Fibroblast of villous mesenchyme (primary cell): ENCODE measurements at regions not wholly inside any gene's neighbourhood (a gene's known extent, or its start where the extent isn't known, plus 50 kb on each side); places are given as distances from the start of the nearest gene placed in this dataset.

ENCODE experiments used
- DNase-seq: peaks from one replicate; pipeline ENCODE4 v3.0.0-alpha.2; 2010; ENCODE audit warnings: low read depth
- H3K4me3 ChIP-seq: 2 replicates; pipeline ENCODE4 v1.5.1; 2011; ENCODE audit warnings: low read depth, mild to moderate bottlenecking, low read length
- TF ChIP-seq, protein P1 (sequence below): IDR thresholded peaks from 2 replicates; pipeline ENCODE4 v1.5.1; 2012; ENCODE audit warnings: low read depth, mild to moderate bottlenecking, low read length; ENCODE audit not compliant: insufficient read depth

DNA sequence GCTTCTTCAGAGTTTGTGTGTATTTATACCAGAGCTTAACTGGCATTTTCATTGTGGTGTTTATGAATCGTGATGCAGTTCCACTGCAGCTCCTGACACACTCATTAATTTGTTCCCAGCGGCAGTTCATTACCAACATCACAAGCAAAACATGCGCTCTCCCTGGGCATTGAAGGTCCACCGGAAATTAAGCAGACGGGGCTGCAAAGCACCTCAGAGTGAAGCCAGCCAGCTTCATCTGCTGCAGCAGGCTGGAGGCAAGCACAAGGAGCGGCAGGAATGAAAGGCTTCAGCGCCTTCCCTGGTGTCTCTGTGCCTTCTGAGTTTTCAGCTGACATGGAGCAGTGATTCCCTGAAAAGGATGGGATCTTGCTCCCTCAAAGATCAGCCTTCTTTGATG is 246.0 kb upstream of the SPTLC3 start:
- TF ChIP-seq, protein P1, sequence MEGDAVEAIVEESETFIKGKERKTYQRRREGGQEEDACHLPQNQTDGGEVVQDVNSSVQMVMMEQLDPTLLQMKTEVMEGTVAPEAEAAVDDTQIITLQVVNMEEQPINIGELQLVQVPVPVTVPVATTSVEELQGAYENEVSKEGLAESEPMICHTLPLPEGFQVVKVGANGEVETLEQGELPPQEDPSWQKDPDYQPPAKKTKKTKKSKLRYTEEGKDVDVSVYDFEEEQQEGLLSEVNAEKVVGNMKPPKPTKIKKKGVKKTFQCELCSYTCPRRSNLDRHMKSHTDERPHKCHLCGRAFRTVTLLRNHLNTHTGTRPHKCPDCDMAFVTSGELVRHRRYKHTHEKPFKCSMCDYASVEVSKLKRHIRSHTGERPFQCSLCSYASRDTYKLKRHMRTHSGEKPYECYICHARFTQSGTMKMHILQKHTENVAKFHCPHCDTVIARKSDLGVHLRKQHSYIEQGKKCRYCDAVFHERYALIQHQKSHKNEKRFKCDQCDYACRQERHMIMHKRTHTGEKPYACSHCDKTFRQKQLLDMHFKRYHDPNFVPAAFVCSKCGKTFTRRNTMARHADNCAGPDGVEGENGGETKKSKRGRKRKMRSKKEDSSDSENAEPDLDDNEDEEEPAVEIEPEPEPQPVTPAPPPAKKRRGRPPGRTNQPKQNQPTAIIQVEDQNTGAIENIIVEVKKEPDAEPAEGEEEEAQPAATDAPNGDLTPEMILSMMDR: no peak
- DNase-seq: no peak
- H3K4me3 ChIP-seq: no peak overlapping the region

- H3K4me3 ChIP-seq: no peak overlapping the region
- no peak for DNase-seq
- TF ChIP-seq, protein P1: no peak
Measured at GRCh38 chr20:12763406-12763805, 245.4 kb upstream of the SPTLC3 start.

GRCh38 chr20:12764053-12764452 is 244.7 kb upstream of the SPTLC3 start:
- TF ChIP-seq, protein P1: no peak
- no peak for DNase-seq
- no peak overlapping the region for H3K4me3 ChIP-seq

DNA sequence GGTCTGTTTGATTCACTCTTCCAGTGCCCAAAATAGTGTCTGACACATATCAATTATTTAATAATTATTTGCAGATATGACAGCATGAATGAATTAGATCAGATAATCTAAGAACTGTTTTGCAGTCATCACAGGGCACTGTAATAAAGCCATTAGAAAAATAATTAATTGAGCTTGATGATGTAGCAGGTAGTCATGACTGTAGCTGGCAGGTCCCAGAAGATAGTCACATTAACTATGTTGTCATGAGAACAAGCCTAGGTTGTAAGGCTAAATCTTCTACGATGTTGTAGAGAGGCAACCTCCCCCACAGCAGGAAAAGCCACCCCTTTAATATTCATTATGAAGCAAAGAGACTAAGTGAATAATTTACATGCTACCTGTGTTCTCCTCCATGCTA is 243.9 kb upstream of the SPTLC3 start:
- no peak for DNase-seq
- TF ChIP-seq, protein P1: no peak
- no peak overlapping the region for H3K4me3 ChIP-seq

- TF ChIP-seq, protein P1: no peak
- DNase-seq: no peak
- no peak overlapping the region for H3K4me3 ChIP-seq
Measured at GRCh38 chr20:12773936-12774335, 234.8 kb upstream of the SPTLC3 start.

DNA sequence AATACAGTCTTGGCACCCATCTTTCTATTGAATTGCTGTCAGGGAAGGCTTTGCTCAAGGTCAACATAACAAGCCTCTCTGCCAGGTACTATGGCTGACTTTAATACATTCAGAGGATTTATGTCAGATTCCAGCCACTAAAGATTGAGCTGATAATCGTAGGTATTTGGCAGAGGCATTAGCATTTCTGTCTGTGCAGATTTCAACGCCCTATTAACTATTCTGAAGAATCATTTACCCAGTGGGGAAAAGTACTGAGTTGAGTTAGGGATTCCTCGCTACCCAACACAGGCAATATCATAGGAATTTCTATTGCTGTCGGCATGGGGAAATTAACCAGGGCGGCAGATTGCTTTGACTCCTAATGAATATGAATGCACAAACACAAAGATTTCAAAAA is 233.7 kb upstream of the SPTLC3 start:
- TF ChIP-seq, protein P1: no peak
- no peak for DNase-seq

GRCh38 chr20:12777016-12777415 is 231.8 kb upstream of the SPTLC3 start:
- TF ChIP-seq, protein P1: no peak
- DNase-seq: no peak
- no peak overlapping the region for H3K4me3 ChIP-seq

More for the DNA sequence above, 233.7 kb upstream of the SPTLC3 start:
- H3K4me3 ChIP-seq: no peak overlapping the region
